ENCODE measurements at regions not wholly inside any gene's neighbourhood (a gene's known extent, or its start where the extent isn't known, plus 50 kb on each side); places are given as distances from the start of the nearest gene placed in this dataset.

DNA sequence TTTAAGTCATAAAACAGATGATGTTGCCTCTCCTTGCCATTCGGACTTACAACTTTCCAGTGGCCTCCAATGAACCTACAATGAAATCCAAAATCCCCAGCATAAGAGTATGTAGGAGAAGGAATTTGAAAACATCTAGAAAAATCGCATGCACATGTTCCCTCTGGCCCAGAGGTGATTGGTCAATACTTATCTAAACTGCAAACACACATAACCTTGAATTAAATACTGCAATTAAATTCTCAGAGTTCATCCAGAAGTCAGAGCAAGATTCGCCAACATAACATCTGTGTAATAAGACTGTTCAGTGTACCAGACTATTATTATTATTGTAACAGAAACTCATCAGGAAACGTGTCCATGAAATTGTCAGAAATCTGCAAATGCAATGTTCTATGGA is 82.2 kb upstream of the USP29 start:
- no peak for DNase-seq (ENCODE audit: extremely low read depth in 1 of 4, low spot score in 3 of 4)
- WGBS (ENCODE audit: insufficient coverage, low coverage, missing lambda C conversion rate), result 0% methylated on average over 4 of the region's 4 CpGs
- intact Hi-C loops (cut with micrococcal nuclease), result no loop called here
- ChIA-PET CTCF (ENCODE audit: low intra/inter-chr PET ratio) (no interaction called here), POLR2A (no interaction called here)
- no peaks in the 10 kb centered on the region for H3K9me1 ChIP-seq (ENCODE audit: control insufficient read depth, insufficient read depth, low read length)
- no peak for TF ChIP-seq ZNF436 (CRISPR knock-in tag; IDR thresholded peaks at IDR 0.05)
- no peak for TF ChIP-seq ZNF518B (CRISPR knock-in tag; IDR thresholded peaks at IDR 0.05)
- TF ChIP-seq SIX5 (IDR thresholded peaks at IDR 0.05; ENCODE audit: borderline replicate concordance in 1 of 2, insufficient read depth in 1 of 2, low read depth in 1 of 2, low read length in 2 of 2), result no peak
- no peak for TF ChIP-seq ETV6 (IDR thresholded peaks at IDR 0.05; ENCODE audit: borderline replicate concordance in 1 of 2, low read depth in 2 of 2, low read length in 1 of 2)
- TF ChIP-seq ETV6 (CRISPR knock-in tag; IDR thresholded peaks at IDR 0.05; ENCODE audit: borderline replicate concordance), result no peak
- TF ChIP-seq NCOA2 (IDR thresholded peaks at IDR 0.05; ENCODE audit: partially characterized antibody in 2 of 2), result no peak
- TF ChIP-seq ZNF551 (CRISPR knock-in tag; IDR thresholded peaks at IDR 0.05), result no peak
- TF ChIP-seq FOSL1 (tag; conservative IDR thresholded peaks at IDR 0.05), result no peak
- TF ChIP-seq POLR2B (IDR thresholded peaks at IDR 0.05; ENCODE audit: low read depth, partially characterized antibody), result no peak
- TF ChIP-seq TCF3 (CRISPR knock-in tag; IDR thresholded peaks at IDR 0.05), result no peak
- TF ChIP-seq MTA1 (IDR thresholded peaks at IDR 0.05; ENCODE audit: borderline replicate concordance), result no peak
- TF ChIP-seq, protein P1, sequence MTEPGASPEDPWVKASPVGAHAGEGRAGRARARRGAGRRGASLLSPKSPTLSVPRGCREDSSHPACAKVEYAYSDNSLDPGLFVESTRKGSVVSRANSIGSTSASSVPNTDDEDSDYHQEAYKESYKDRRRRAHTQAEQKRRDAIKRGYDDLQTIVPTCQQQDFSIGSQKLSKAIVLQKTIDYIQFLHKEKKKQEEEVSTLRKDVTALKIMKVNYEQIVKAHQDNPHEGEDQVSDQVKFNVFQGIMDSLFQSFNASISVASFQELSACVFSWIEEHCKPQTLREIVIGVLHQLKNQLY (CRISPR knock-in tag; conservative IDR thresholded peaks at IDR 0.05), result no peak
- TF ChIP-seq RBM15 (IDR thresholded peaks at IDR 0.05; ENCODE audit: insufficient read depth, low read length), result no peak
- TF ChIP-seq CBX8 (IDR thresholded peaks at IDR 0.05; ENCODE audit: borderline replicate concordance, extremely low read depth, low read depth, low read length, poor library complexity, severe bottlenecking), result no peak
- TF ChIP-seq RBM39 (optimal IDR thresholded peaks at IDR 0.05; ENCODE audit: low read depth, low read length), result no peak
- TF ChIP-seq ZNF561 (CRISPR knock-in tag; conservative IDR thresholded peaks at IDR 0.05), result no peak
- no peak for TF ChIP-seq TCF7L2 (IDR thresholded peaks at IDR 0.05; ENCODE audit: low read depth, low read length)
- no TSS peak for BruUV-seq (replicated peaks)
- in situ Hi-C loops (cut with MboI), result no loop called here
- no peak overlapping the region for H3K27ac ChIP-seq (ENCODE audit: extremely low read depth, low read depth, low read length)
- H3K4me2 ChIP-seq (ENCODE audit: insufficient read depth, low read length), result no peak overlapping the region
- no peak overlapping the region for H3K9ac ChIP-seq (ENCODE audit: insufficient read depth in 1 of 2, low read depth in 2 of 2, low read length in 2 of 2)
- FAIRE-seq, result no peak
- no peaks in the 10 kb centered on the region for H3K36me3 ChIP-seq (ENCODE audit: control insufficient read depth, insufficient read depth, low read length)
- no peaks in the 10 kb centered on the region for H3K9me3 ChIP-seq (replicated peaks; ENCODE audit: control insufficient read depth, insufficient read depth, low read depth, low read length)
- no peaks in the 10 kb centered on the region for H3K27me3 ChIP-seq (ENCODE audit: control insufficient read depth in 2 of 2, insufficient read depth in 2 of 2, low read length in 2 of 2)
- ATAC-seq, result no peak
- H3K4me1 ChIP-seq (replicated peaks in 1 of 2; ENCODE audit: control insufficient read depth in 2 of 2, insufficient read depth in 2 of 2, low read length in 2 of 2), result no peaks in the 10 kb centered on the region
- H4K20me1 ChIP-seq (replicated peaks; ENCODE audit: control insufficient read depth, insufficient read depth, low read length), result no peaks in the 10 kb centered on the region
- H3K79me2 ChIP-seq (ENCODE audit: control insufficient read depth, insufficient read depth, low read length), result no peaks in the 10 kb centered on the region
- H2AFZ ChIP-seq (ENCODE audit: low read depth, low read length), result no peak overlapping the region
- no peak overlapping the region for H3K4me3 ChIP-seq

Data from K562 (cell line).